Middle frontal gyrus (tissue), 1 donor: ENCODE measurements at regions not wholly inside any gene's neighbourhood (a gene's known extent, or its start where the extent isn't known, plus 50 kb on each side); places are given as distances from the start of the nearest gene placed in this dataset.

Experiments
- DNase-seq: peaks from one replicate; pipeline ENCODE4 v3.0.0-alpha.2; 2015; ENCODE audit warnings: low spot score; ENCODE audit errors: extremely low spot score

- no peak for DNase-seq
These were observed 53.3 kb upstream of the TLE3 start for GRCh38 chr15:70151003-70151402.

GRCh38 chr15:70150405-70150747 lies 52.7 kb upstream of the TLE3 start:
- no peak for DNase-seq

- no peak for DNase-seq
These were observed 52.1 kb upstream of the TLE3 start for GRCh38 chr15:70149667-70150404.

GRCh38 chr15:70147778-70148177 lies 50.1 kb upstream of the TLE3 start:
- no peak for DNase-seq
